GM10266 (cell line): ENCODE measurements at regions not wholly inside any gene's neighbourhood (a gene's known extent, or its start where the extent isn't known, plus 50 kb on each side); places are given as distances from the start of the nearest gene placed in this dataset.
"Not testable (repeated sequence)": the region's sequence is repeated elsewhere in the genome, so short reads cannot be mapped to it uniquely, and the experiment has no call there.

ENCODE experiments used
- DNase-seq: peaks from one replicate; pipeline ENCODE4 v3.0.0; 2012; ENCODE audit errors: extremely low spot score
- TF ChIP-seq, protein P1 (sequence below): IDR thresholded peaks from 2 replicates; pipeline ENCODE4 v1.5.1; 2012; ENCODE audit warnings: mild to moderate bottlenecking, low read depth; ENCODE audit not compliant: control insufficient read depth, insufficient read depth; ENCODE audit errors: missing control alignments

DNA sequence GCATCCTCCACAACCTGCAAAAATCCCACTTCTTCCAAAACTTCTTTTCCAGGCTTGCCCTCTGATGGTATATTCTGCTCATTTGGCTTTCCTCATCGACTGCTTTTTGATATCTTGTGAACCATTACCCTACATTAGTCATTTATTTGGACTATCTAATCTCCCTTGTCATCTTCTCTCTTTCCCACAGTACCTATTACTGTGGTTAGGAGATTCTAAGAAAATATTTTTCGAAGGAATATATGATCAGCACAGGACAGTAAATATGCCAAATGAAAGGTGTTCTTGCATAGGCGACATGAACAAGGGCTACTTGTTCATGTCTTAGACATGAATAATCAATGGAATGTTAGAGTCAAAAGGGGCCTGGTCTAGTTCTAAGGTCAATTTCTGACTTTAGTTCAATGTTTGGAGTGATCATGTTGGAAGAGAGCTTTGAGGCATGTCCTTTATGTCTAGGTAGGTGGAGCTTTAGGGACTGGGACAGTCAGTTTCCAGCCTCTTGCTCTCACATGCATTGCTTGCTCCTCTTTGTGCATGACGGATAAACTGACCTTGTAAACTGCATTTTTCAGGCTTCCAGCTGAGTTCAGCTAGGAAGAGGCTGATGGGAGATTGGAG lies 243.4 kb upstream of the RPS23 start:
- TF ChIP-seq, protein P1, sequence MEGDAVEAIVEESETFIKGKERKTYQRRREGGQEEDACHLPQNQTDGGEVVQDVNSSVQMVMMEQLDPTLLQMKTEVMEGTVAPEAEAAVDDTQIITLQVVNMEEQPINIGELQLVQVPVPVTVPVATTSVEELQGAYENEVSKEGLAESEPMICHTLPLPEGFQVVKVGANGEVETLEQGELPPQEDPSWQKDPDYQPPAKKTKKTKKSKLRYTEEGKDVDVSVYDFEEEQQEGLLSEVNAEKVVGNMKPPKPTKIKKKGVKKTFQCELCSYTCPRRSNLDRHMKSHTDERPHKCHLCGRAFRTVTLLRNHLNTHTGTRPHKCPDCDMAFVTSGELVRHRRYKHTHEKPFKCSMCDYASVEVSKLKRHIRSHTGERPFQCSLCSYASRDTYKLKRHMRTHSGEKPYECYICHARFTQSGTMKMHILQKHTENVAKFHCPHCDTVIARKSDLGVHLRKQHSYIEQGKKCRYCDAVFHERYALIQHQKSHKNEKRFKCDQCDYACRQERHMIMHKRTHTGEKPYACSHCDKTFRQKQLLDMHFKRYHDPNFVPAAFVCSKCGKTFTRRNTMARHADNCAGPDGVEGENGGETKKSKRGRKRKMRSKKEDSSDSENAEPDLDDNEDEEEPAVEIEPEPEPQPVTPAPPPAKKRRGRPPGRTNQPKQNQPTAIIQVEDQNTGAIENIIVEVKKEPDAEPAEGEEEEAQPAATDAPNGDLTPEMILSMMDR = no peak
- no peak for DNase-seq

DNA sequence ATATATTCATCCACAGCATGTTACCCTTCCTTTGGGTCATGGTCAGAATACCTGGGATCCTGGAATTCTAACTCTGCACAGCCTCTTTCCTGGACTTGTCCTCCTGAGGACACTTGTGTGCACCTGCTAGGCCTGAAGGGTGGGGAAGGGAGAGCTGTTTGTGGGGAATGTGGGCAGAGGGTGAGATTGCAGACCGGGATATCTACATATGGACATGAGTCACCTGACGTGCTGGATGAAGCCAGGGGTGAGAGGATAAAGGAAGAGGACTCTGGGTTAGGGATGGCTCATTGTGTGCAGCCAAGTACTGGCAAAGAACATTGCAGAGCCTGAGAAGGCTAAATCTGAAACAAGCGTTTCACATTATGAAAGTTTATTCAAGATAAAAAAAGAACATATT lies 241.4 kb upstream of the RPS23 start:
- TF ChIP-seq, protein P1 = no peak
- DNase-seq = no peak

DNA sequence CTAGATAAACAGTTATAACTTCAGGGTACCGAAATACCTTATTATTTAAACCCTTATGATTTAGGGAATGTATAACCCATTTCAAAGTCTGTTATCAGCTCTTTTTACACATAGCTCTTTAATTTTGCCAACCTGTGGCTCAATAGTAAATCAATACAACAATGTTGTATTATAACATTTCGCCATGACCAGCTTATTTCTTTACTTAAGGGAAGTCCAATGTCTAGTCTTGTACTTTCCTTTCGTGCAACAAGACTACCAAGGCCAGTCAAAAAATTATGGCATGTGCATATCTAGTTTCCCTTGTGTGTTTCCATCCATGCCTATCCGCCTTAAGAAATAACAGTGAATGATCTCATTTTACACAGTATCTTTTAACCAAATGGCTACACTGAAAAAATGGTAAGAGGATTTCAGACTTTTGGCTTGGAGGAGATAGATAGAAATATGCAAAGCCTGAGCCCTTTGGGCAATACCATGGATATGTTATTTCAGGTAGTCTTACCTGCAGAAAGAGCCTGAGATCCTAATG lies 239.5 kb upstream of the RPS23 start:
- no peak for DNase-seq

DNA sequence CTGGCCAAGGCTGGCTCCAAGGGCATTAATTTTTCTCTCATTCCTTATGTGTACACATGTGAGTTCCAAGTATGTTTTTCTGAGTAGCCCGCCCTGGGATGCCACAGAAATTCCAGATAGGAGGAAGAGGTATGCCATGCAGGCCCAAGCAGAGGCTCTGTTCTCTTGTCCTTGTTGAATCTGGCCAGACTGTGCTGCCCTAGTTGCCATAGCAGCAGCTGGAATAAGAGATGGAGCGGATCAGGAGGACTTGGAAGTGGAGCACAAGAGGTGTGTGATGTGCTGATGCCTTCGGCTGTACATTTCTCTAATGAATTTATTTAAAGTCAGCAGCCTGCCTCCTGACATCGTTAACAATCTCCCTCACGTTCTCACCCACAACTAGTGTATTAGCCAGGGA lies 235.6 kb upstream of the RPS23 start:
- no peak for DNase-seq
- TF ChIP-seq, protein P1 = no peak

More for the DNA sequence above, 239.5 kb upstream of the RPS23 start:
- TF ChIP-seq, protein P1 = no peak

DNA sequence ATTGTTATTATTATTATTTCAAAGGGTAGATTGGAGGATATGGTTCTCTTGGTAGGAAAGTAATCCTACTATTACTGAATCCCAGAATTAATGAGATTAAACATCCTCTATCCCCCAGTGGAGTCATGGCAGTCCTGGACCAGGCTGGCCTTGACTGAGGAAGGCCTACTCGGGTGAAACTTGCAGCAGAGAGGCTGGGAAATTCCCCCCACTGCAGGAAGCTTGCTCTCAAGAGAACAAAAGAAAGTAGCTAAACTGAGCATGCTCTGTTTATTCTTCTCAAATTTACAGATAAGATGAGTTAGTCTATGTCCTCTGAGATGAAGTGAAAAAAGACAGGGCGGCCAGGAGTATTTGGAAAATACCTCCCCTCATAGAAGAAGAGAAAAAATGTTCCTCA lies 233.9 kb upstream of the RPS23 start:
- DNase-seq = peak; percentile 15
- TF ChIP-seq, protein P1 = no peak

DNA sequence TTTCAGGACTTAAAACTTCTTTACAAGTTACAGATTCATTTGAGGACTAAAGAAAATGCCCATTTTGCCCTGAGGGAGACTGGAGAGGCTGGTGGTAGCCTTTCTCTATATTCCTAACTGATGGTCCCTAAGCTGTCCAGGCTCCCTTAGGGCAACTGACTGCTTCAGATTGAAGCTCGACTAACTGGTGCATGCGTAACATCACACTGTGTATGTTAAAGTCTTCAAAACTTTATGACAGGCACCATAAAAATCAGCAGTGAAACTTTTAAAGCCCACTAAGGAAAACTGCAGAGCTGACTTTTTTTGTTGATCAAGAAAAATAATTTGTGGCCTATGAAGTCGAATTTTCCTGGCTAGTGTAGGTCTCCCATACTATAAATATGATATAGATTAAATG lies 233.0 kb upstream of the RPS23 start:
- TF ChIP-seq, protein P1 = no peak
- DNase-seq = no peak

DNA sequence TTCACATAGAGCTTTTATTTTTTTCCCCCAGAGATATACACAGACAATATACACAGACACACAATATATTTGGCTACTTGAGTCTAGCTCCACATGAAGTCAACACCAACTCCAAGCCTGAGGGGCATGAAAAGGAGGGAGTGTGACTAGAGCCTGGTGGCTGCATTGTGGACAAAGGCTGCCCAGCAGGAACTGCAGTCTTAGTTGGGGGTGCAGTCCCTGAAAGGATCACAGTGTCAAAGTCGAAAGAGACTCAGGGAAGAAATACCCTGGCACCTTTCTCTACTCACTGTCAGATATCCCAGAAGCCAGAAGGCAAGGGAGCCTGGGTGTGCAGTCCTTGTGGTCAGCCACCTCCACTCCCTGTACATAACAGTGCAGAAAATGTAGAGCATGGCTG lies 231.6 kb upstream of the RPS23 start:
- no peak for DNase-seq
- TF ChIP-seq, protein P1 = no peak

DNA sequence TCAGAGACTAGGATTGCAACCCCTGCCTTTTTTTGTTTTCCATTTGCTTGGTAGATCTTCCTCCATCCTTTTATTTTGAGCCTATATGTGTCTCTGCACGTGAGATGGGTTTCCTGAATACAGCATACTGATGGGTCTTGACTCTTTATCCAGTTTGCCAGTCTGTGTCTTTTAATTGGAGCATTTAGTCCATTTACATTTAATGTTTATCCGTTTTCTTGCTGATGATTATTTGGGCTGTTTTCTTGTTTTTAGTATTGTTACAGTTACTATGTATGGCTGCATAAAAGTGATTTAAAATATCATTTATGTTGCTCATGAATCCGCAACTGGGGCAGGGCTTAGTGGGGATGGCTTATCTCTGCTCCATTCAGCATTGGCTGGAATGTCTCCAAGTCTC lies 228.2 kb upstream of the RPS23 start:
- not testable (repeated sequence) for DNase-seq
